K562 (cell line): ENCODE measurements at regions not wholly inside any gene's neighbourhood (a gene's known extent, or its start where the extent isn't known, plus 50 kb on each side); places are given as distances from the start of the nearest gene placed in this dataset.

Source experiments
- ATAC-seq: fragments of 200-7000 bp; cut with Tn5 transposase; 3 replicates; pipeline ENCODE4 v1.9.1; 2020; ENCODE audit warnings: moderate library complexity
- BruUV-seq: library from RNA; stranded (reverse); fragments of 400-500 nt; replicated peaks from 2 replicates; lab custom pipeline; 2021; lab: Mats Ljungman, UMichigan
- CTCF ChIA-PET: fragments of 300-600 bp; formaldehyde crosslinking; extraction: SDS; loops from one replicate; lab custom pipeline; 2021; ENCODE audit warnings: low intra/inter-chr PET ratio; lab: Yijun Ruan, JAX
- POLR2A ChIA-PET: fragments of 300-600, 350-650 bp; sonication (Branson Sonifier 250); formaldehyde crosslinking; extraction: SDS; loops from one replicate; lab custom pipeline; 2021; ENCODE audit warnings: antibody characterized with exemption, inconsistent platforms; lab: Yijun Ruan, JAX
- DNase-seq, 4 experiments: peaks; one replicate each; pipeline versions ENCODE4 v3.0.0 to v3.0.0-alpha.2; 2011 to 2018; ENCODE audit warnings: low spot score in 3 of 4, mixed read lengths in 3 of 4; ENCODE audit errors: extremely low read depth in 1 of 4
- FAIRE-seq: peaks from 2 replicates; lab custom pipeline; 2011; peaks lifted over from hg19 to GRCh38; lab: Jason Lieb, UNC
- H2AFZ ChIP-seq: 2 replicates; pipeline ENCODE4 v1.6.0; 2011; ENCODE audit warnings: low read depth, low read length, control low read depth, inconsistent platforms
- H3K27ac ChIP-seq: fragments of 200-600 bp; 3 replicates; pipeline ENCODE4 v1.8.0; 2011; ENCODE audit warnings: low read depth, mild to moderate bottlenecking, control low read depth, inconsistent platforms, low read length, moderate library complexity, mixed read lengths; ENCODE audit errors: extremely low read depth
- H3K27me3 ChIP-seq, 2 experiments: fragments of 300-600 bp in 1 of 2; 2 replicates in 1 of 2; 3 replicates in 1 of 2; pipeline versions ENCODE4 v1.6.0 to v1.8.0; 2011; ENCODE audit warnings: inconsistent platforms in 2 of 2, low read length in 2 of 2, mild to moderate bottlenecking in 1 of 2, mixed read lengths in 1 of 2, moderate library complexity in 1 of 2; ENCODE audit not compliant: control insufficient read depth in 2 of 2, insufficient read depth in 2 of 2
- H3K36me3 ChIP-seq: fragments of 300-600 bp; 3 replicates; pipeline ENCODE4 v1.8.0; 2011; ENCODE audit warnings: mild to moderate bottlenecking, low read length, inconsistent platforms; ENCODE audit not compliant: control insufficient read depth, insufficient read depth
- H3K4me1 ChIP-seq, 2 experiments: fragments of 200-600 bp in 1 of 2; replicated peaks in 1 of 2; 2 replicates in 1 of 2; 3 replicates in 1 of 2; pipeline versions ENCODE4 v1.5.1 to v1.8.0; 2011; ENCODE audit warnings: inconsistent platforms in 2 of 2, low read length in 2 of 2, mild to moderate bottlenecking in 1 of 2, mixed read lengths in 1 of 2, moderate library complexity in 1 of 2; ENCODE audit not compliant: control insufficient read depth in 2 of 2, insufficient read depth in 2 of 2
- H3K4me2 ChIP-seq: 2 replicates; pipeline ENCODE4 v1.6.1; 2011; ENCODE audit warnings: low read length, control low read depth, inconsistent platforms, mixed read lengths; ENCODE audit not compliant: insufficient read depth
- H3K4me3 ChIP-seq: fragments of 200-600 bp; sonication (generic), shearing (Covaris generic); 2 replicates; pipeline ENCODE4 v1.5.1; 2016; ENCODE audit warnings: control low read depth, inconsistent platforms
- H3K79me2 ChIP-seq: fragments of 200-600 bp; 3 replicates; pipeline ENCODE4 v1.8.0; 2011; ENCODE audit warnings: low read length, inconsistent platforms; ENCODE audit not compliant: control insufficient read depth, insufficient read depth
- H3K9ac ChIP-seq, 2 experiments: 2 replicates each; pipeline versions ENCODE4 v1.6.0 to v1.6.1; 2011; ENCODE audit warnings: low read depth in 2 of 2, low read length in 2 of 2, control low read depth in 1 of 2, inconsistent platforms in 1 of 2, mild to moderate bottlenecking in 1 of 2, mixed read lengths in 1 of 2; ENCODE audit not compliant: insufficient read depth in 1 of 2
- H3K9me1 ChIP-seq: one replicate; pipeline ENCODE4 v1.6.0; 2011; ENCODE audit warnings: inconsistent platforms, mild to moderate bottlenecking, low read length, moderate library complexity; ENCODE audit not compliant: control insufficient read depth, insufficient read depth
- H3K9me3 ChIP-seq: replicated peaks from 2 replicates; pipeline ENCODE4 v1.5.1; 2011; ENCODE audit warnings: low read depth, low read length, inconsistent platforms; ENCODE audit not compliant: control insufficient read depth, insufficient read depth
- H4K20me1 ChIP-seq: replicated peaks from 2 replicates; pipeline ENCODE4 v1.6.1; 2011; ENCODE audit warnings: low read length, inconsistent platforms, mixed read lengths; ENCODE audit not compliant: control insufficient read depth, insufficient read depth
- CHD1 ChIP-seq: fragments of 200-600 bp; sonication (generic); IDR thresholded peaks from one replicate; pipeline ENCODE4 v1.6.1; 2012; ENCODE audit warnings: mild to moderate bottlenecking, moderate library complexity, low read length, inconsistent platforms
- CREB1 ChIP-seq, 2 experiments: sonication (generic) in 1 of 2; formaldehyde crosslinking in 1 of 2; IDR thresholded peaks; 2 replicates each; pipeline versions ENCODE4 v1.6.1 to v1.8.0; 2012 to 2022; ENCODE audit warnings: inconsistent platforms in 1 of 2, mild to moderate bottlenecking in 1 of 2, missing genetic modification reagents in 1 of 2, moderate library complexity in 1 of 2
- CSDE1 ChIP-seq, 2 experiments: fragments of 450-650 bp; IDR thresholded peaks; 2 replicates each; pipeline ENCODE4 v1.6.1; 2016; ENCODE audit warnings: mild to moderate bottlenecking in 1 of 2
- JUN ChIP-seq, 2 experiments: sonication (generic) in 1 of 2; formaldehyde crosslinking in 1 of 2; IDR thresholded peaks; 2 replicates each; pipeline versions ENCODE4 v1.6.1 to v1.8.0; 2012 to 2022; ENCODE audit warnings: borderline replicate concordance in 2 of 2, mild to moderate bottlenecking in 2 of 2, improper control_type of control experiment in 1 of 2, low read depth in 1 of 2, low read length in 1 of 2, missing genetic modification reagents in 1 of 2
- NFIX ChIP-seq: fragments of 250-450 bp; sonication (Bioruptor Pico); IDR thresholded peaks from 2 replicates; pipeline ENCODE4 v1.4.0; 2020; ENCODE audit warnings: low read depth, mild to moderate bottlenecking, moderate library complexity
- NFXL1 ChIP-seq: fragments of 450-650 bp; formaldehyde crosslinking; IDR thresholded peaks from 2 replicates; pipeline ENCODE4 v1.4.0; 2021; ENCODE audit warnings: mild to moderate bottlenecking
- PRMT5 ChIP-seq: sonication (generic); formaldehyde crosslinking; IDR thresholded peaks from 2 replicates; pipeline ENCODE4 v1.5.0; 2020; ENCODE audit warnings: missing genetic modification reagents
- RBM17 ChIP-seq: fragments of 200-400 bp; formaldehyde crosslinking; IDR thresholded peaks from 2 replicates; pipeline ENCODE4 v1.6.1; 2017; ENCODE audit warnings: low read depth, mild to moderate bottlenecking, low read length, borderline replicate concordance
- SPI1 ChIP-seq: IDR thresholded peaks from 2 replicates; pipeline ENCODE4 v1.6.1; 2011; ENCODE audit warnings: low read depth, low read length, control low read depth, borderline replicate concordance
- U2AF2 ChIP-seq: fragments of 200-400 bp; formaldehyde crosslinking; optimal IDR thresholded peaks from 2 replicates; pipeline ENCODE3; 2017; ENCODE audit warnings: low read depth, mild to moderate bottlenecking, low read length
- ZNF764 ChIP-seq: fragments of 250-450 bp; sonication (Bioruptor Pico); IDR thresholded peaks from 2 replicates; pipeline ENCODE4 v1.4.0; 2020; ENCODE audit warnings: low read depth, mild to moderate bottlenecking, moderate library complexity
- ZNF766 ChIP-seq: fragments of 200-800 bp; sonication (Bioruptor generic); conservative IDR thresholded peaks from 2 replicates; pipeline ENCODE4 v1.6.1; 2016; ENCODE audit warnings: missing genetic modification characterization, missing compliant biosample characterization
- in situ Hi-C: fragments of 300-500 bp; cut with MboI; formaldehyde crosslinking; loops from 4 replicates; pipeline ENCODE4 v1.15.0; 2018; ENCODE audit warnings: inconsistent platforms, mixed read lengths
- intact Hi-C: fragments of 100-400 bp; cut with micrococcal nuclease; formaldehyde crosslinking; loops from 2 replicates; pipeline ENCODE4 v1.14.2; 2022
- TF ChIP-seq, protein P1 (sequence below): fragments of 450-650 bp; IDR thresholded peaks from 2 replicates; pipeline ENCODE4 v1.6.1; 2016
- TF ChIP-seq, protein P2 (sequence below): fragments of 250-450 bp; sonication (Bioruptor Pico); IDR thresholded peaks from 2 replicates; pipeline ENCODE4 v1.4.0; 2020; ENCODE audit warnings: mild to moderate bottlenecking
- TF ChIP-seq, protein P3 (sequence below): fragments of 450-650 bp; IDR thresholded peaks from 2 replicates; pipeline ENCODE4 v1.6.1; 2017; ENCODE audit warnings: mild to moderate bottlenecking, moderate library complexity

DNA sequence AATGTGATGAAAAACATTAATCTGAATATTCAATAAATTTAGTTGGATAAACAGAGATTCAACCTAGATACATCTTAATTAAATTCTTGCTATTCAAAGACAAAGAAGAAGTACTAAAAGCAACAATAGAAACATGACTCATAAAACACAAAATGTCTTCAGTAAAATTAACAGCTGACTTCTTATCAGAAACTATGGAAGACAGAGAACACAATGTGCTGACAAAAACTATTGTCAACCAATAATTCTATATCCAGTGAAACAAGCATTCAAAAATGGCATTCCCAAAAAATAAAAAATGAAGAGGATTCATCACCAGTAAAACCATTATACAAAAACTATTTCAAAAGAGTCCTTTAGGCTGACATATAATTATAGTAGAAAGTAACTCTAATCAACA is 400.5 kb upstream of the SORCS1 start:
- Histone ChIP-seq H3K9me3 (no peaks in the 10 kb centered on the region), H3K27me3 (no peaks in the 10 kb centered on the region), H3K36me3 (no peaks in the 10 kb centered on the region), H3K4me1 (no peaks in the 10 kb centered on the region), H3K79me2 (no peaks in the 10 kb centered on the region), H3K4me3 (no peak overlapping the region), H4K20me1 (no peaks in the 10 kb centered on the region), H3K9ac (no peak overlapping the region), H2AFZ (no peak overlapping the region), H3K4me2 (no peak overlapping the region), H3K27ac (no peak overlapping the region), H3K9me1 (no peaks in the 10 kb centered on the region)
- TF ChIP-seq PRMT5 = no peak
- TF ChIP-seq, protein P1, sequence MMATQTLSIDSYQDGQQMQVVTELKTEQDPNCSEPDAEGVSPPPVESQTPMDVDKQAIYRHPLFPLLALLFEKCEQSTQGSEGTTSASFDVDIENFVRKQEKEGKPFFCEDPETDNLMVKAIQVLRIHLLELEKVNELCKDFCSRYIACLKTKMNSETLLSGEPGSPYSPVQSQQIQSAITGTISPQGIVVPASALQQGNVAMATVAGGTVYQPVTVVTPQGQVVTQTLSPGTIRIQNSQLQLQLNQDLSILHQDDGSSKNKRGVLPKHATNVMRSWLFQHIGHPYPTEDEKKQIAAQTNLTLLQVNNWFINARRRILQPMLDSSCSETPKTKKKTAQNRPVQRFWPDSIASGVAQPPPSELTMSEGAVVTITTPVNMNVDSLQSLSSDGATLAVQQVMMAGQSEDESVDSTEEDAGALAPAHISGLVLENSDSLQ = no peak
- no peak for TF ChIP-seq CSDE1 (IDR thresholded peaks at IDR 0.05)
- no peak for TF ChIP-seq NFXL1
- no peak for TF ChIP-seq NFIX (CRISPR knock-in tag)
- TF ChIP-seq ZNF764 (CRISPR knock-in tag) = no peak
- TF ChIP-seq ZNF766 (CRISPR knock-in tag) = no peak
- TF ChIP-seq, protein P2, sequence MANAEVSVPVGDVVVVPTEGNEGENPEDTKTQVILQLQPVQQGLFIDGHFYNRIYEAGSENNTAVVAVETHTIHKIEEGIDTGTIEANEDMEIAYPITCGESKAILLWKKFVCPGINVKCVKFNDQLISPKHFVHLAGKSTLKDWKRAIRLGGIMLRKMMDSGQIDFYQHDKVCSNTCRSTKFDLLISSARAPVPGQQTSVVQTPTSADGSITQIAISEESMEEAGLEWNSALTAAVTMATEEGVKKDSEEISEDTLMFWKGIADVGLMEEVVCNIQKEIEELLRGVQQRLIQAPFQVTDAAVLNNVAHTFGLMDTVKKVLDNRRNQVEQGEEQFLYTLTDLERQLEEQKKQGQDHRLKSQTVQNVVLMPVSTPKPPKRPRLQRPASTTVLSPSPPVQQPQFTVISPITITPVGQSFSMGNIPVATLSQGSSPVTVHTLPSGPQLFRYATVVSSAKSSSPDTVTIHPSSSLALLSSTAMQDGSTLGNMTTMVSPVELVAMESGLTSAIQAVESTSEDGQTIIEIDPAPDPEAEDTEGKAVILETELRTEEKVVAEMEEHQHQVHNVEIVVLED = no peak
- TF ChIP-seq CHD1 = no peak
- no peak for TF ChIP-seq JUN (IDR thresholded peaks at IDR 0.05; ENCODE audit: borderline replicate concordance, low read depth, low read length)
- TF ChIP-seq JUN (CRISPR knock-in tag; IDR thresholded peaks at IDR 0.05; ENCODE audit: borderline replicate concordance) = no peak
- no peak for TF ChIP-seq RBM17
- TF ChIP-seq U2AF2 = no peak
- TF ChIP-seq CREB1 (IDR thresholded peaks at IDR 0.05) = no peak
- no peak for TF ChIP-seq CREB1 (CRISPR knock-in tag; IDR thresholded peaks at IDR 0.05)
- TF ChIP-seq, protein P3, sequence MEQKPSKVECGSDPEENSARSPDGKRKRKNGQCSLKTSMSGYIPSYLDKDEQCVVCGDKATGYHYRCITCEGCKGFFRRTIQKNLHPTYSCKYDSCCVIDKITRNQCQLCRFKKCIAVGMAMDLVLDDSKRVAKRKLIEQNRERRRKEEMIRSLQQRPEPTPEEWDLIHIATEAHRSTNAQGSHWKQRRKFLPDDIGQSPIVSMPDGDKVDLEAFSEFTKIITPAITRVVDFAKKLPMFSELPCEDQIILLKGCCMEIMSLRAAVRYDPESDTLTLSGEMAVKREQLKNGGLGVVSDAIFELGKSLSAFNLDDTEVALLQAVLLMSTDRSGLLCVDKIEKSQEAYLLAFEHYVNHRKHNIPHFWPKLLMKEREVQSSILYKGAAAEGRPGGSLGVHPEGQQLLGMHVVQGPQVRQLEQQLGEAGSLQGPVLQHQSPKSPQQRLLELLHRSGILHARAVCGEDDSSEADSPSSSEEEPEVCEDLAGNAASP = no peak
- no peak for TF ChIP-seq SPI1
- ATAC-seq (no peak), FAIRE-seq (no peak), DNase-seq (no peak)
- BruUV-seq = no TSS peak
- POLR2A ChIA-PET = no interaction called here
- in situ Hi-C loops (no loop called here), intact Hi-C loops (no loop called here)
- CTCF ChIA-PET = no interaction called here
